ENCODE measurements at regions not wholly inside any gene's neighbourhood (a gene's known extent, or its start where the extent isn't known, plus 50 kb on each side); places are given as distances from the start of the nearest gene placed in this dataset.

DNA sequence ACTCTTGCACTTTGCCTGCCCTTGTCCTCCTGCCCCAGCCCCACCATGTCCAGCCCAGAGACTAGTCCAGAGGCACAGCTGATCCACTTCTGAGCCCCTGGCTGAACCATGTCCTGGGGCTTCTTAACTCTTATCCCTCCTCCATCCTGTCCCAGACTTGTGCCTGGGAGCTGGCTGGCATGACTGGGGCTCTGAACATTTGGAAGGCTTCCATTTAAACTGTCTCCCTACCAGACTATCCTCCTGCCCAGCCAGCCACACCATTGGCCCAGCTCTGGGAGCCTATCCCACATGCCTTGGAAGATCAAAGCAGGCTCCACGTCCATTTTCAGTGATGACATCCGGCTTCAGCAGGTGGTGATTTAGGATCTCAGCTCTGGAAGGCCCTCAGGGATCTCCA lies 57.4 kb downstream of the FAM241B start:
- TF ChIP-seq, protein P1, sequence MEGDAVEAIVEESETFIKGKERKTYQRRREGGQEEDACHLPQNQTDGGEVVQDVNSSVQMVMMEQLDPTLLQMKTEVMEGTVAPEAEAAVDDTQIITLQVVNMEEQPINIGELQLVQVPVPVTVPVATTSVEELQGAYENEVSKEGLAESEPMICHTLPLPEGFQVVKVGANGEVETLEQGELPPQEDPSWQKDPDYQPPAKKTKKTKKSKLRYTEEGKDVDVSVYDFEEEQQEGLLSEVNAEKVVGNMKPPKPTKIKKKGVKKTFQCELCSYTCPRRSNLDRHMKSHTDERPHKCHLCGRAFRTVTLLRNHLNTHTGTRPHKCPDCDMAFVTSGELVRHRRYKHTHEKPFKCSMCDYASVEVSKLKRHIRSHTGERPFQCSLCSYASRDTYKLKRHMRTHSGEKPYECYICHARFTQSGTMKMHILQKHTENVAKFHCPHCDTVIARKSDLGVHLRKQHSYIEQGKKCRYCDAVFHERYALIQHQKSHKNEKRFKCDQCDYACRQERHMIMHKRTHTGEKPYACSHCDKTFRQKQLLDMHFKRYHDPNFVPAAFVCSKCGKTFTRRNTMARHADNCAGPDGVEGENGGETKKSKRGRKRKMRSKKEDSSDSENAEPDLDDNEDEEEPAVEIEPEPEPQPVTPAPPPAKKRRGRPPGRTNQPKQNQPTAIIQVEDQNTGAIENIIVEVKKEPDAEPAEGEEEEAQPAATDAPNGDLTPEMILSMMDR (conservative IDR thresholded peaks at IDR 0.05; ENCODE audit: low read depth, low read length), result no peak
- TF ChIP-seq EZH2 (IDR thresholded peaks at IDR 0.05; ENCODE audit: borderline replicate concordance, low read depth, low read length, poor library complexity, severe bottlenecking), result no peak
